Astrocyte of the cerebellum (primary cell): ENCODE measurements at regions not wholly inside any gene's neighbourhood (a gene's known extent, or its start where the extent isn't known, plus 50 kb on each side); places are given as distances from the start of the nearest gene placed in this dataset.
A peak's percentile ranks its signal among the peaks of the same experiment; 100 is the strongest.

Source experiments
- DNase-seq: peaks from one replicate; pipeline ENCODE4 v3.0.0-alpha.2; 2011; ENCODE audit warnings: low read depth
- H3K4me3 ChIP-seq: 2 replicates; pipeline ENCODE4 v1.5.1; 2011; ENCODE audit warnings: mild to moderate bottlenecking, low read depth, low read length, moderate library complexity
- in situ Hi-C: cut with HindIII; loops from 2 replicates; pipeline ENCODE4 v1.10.0; 2017; ENCODE audit warnings: low sequenced_read_pairs
- TF ChIP-seq, protein P1 (sequence below): IDR thresholded peaks from 2 replicates; pipeline ENCODE4 v1.5.1; 2012; ENCODE audit warnings: low read length, low read depth, moderate library complexity, mild to moderate bottlenecking; ENCODE audit errors: missing control alignments

DNA sequence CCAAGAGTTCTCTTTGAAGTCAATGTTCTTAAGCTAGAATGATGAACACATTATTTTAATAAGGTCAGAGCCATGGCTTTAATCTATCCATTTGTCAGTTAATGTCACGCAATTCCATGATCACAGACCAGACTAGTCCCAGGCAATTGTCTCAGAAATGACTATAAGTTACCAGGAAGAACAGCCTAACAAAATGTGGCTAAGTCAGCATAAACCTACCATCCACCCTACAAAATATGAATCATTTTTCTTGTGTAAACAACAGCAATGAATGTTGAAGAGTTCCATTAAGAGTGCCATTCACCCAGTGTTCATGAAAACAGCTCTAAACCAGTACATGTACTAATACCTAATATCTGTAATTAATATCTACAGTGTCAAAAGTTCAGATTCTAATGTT is 127.5 kb downstream of the KCTD12 start:
- no peak overlapping the region for H3K4me3 ChIP-seq
- no peak for DNase-seq
- in situ Hi-C loops: no loop called here
- TF ChIP-seq, protein P1, sequence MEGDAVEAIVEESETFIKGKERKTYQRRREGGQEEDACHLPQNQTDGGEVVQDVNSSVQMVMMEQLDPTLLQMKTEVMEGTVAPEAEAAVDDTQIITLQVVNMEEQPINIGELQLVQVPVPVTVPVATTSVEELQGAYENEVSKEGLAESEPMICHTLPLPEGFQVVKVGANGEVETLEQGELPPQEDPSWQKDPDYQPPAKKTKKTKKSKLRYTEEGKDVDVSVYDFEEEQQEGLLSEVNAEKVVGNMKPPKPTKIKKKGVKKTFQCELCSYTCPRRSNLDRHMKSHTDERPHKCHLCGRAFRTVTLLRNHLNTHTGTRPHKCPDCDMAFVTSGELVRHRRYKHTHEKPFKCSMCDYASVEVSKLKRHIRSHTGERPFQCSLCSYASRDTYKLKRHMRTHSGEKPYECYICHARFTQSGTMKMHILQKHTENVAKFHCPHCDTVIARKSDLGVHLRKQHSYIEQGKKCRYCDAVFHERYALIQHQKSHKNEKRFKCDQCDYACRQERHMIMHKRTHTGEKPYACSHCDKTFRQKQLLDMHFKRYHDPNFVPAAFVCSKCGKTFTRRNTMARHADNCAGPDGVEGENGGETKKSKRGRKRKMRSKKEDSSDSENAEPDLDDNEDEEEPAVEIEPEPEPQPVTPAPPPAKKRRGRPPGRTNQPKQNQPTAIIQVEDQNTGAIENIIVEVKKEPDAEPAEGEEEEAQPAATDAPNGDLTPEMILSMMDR: no peak

DNA sequence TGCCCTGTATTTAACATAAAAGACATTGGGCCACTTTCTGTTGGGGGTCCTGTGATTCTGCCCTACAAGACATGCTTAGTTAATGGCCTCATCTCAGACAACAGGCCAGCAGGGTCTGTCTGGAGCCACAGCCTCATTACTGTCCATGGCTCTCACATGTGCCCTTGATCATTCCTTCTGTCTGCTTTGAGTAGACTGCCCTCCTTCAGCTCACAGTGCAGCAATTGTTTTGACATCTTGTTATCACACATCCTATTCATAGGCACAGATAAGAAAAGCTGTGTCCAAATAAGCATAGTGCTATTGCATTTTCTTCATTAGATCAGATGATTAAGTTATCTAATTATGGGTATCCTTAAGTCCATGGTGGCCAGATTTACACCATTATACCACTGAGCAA is 127.9 kb downstream of the KCTD12 start:
- no peak overlapping the region for H3K4me3 ChIP-seq
- TF ChIP-seq, protein P1: no peak
- no peak for DNase-seq
- in situ Hi-C loops: no loop called here

DNA sequence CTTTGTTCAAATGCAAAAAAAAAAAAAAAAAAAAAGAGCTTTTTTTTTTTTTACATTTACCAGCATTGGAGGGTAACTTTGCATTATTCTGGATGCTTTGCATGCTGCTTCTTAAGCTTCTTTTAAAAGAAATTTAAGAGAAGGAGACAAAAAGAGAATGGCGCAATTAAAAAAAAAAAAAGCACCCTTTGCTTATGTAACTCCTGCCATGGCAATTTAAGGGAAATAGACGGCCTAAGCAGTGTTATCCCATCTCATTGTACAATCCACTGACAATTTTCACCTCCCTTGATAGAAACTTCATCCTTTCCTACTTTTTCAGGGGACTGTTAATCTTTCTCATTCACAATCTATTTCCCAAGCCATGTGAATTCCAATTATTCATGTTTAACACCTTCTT is 129.8 kb downstream of the KCTD12 start:
- in situ Hi-C loops: no loop called here
- no peak overlapping the region for H3K4me3 ChIP-seq
- TF ChIP-seq, protein P1: no peak
- DNase-seq: no peak

DNA sequence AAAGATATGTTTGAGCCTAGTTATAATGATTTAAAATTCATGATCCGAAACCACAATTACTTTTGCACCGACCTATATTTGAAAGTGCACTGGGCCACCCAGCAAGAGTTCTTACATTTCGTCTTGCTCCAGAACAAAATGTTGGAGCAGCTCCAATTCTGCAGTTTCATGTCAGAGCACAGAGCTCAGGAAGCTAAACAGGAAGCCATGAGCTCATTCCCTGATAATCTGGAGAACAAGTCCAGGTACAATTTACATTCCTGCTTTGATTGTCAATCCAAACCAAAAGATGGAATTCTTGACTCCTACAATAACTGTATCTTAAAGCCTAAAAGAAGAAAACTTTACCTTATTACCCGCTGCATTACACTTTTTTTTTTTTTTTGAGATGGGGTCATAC is 131.8 kb downstream of the KCTD12 start:
- in situ Hi-C loops: no loop called here
- DNase-seq: peak; percentile 41
- no peak overlapping the region for H3K4me3 ChIP-seq
- TF ChIP-seq, protein P1: no peak

DNA sequence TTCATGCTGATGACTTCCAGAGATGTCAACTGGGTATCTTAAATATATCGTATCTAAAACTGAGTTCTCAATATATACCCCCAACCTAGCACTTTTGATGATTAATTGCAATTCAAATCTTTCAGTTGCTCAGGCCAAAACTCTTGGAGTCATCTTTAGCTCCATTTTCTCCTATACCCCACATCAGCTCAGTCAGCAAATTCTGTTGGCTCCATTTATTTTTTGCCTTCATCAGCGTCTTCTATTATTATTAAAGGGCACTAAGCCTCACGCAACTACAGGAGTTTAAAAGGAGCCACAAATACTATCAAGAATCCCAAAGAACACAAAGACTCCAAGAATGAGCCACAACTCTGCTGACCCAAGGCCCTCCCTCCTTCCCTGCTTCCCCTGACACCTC is 134.9 kb downstream of the KCTD12 start:
- TF ChIP-seq, protein P1: no peak
- no peak for DNase-seq
- in situ Hi-C loops: no loop called here
- no peak overlapping the region for H3K4me3 ChIP-seq

DNA sequence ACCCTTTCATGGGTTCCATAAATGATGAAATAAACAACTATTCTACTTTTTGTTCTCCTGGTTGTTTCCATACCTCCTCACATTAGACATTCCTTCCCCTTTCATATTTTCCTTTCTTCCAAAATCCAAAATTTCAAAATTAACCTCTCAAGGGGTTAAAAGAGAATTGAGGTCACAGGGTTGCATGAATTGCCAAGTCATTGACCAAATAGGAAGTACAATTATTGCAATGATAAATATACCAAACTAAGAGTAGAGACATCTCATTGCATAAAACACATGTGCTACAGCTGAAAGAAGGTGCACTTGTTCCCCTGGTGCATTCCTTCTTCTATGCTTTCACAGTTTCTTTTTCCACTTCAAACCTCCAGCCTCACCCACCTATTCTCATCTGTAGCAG is 136.1 kb downstream of the KCTD12 start:
- TF ChIP-seq, protein P1: no peak
- DNase-seq: no peak
- no peak overlapping the region for H3K4me3 ChIP-seq
- in situ Hi-C loops: no loop called here
